Fibroblast of villous mesenchyme (primary cell): ENCODE measurements at regions not wholly inside any gene's neighbourhood (a gene's known extent, or its start where the extent isn't known, plus 50 kb on each side); places are given as distances from the start of the nearest gene placed in this dataset.

ENCODE experiments used
- DNase-seq: peaks from one replicate; pipeline ENCODE4 v3.0.0-alpha.2; 2010; ENCODE audit warnings: low read depth
- H3K4me3 ChIP-seq: 2 replicates; pipeline ENCODE4 v1.5.1; 2011; ENCODE audit warnings: low read depth, mild to moderate bottlenecking, low read length
- CTCF ChIP-seq: IDR thresholded peaks from 2 replicates; pipeline ENCODE4 v1.5.1; 2012; ENCODE audit warnings: low read depth, mild to moderate bottlenecking, low read length; ENCODE audit not compliant: insufficient read depth

GRCh38 chr1:79353224-79353623 lies 346.7 kb upstream of the ADGRL4 start:
- peak; percentile 58 for TF ChIP-seq CTCF
- no peak overlapping the region for H3K4me3 ChIP-seq
- peak; percentile 63 for DNase-seq

- no peak for DNase-seq
- no peak overlapping the region for H3K4me3 ChIP-seq
- TF ChIP-seq CTCF: no peak
Measured at GRCh38 chr1:79326875-79327274, 320.3 kb upstream of the ADGRL4 start.

- no peak for DNase-seq
- no peak for TF ChIP-seq CTCF
- H3K4me3 ChIP-seq: no peak overlapping the region
Measured at GRCh38 chr1:79325705-79326104, 319.2 kb upstream of the ADGRL4 start.

DNA sequence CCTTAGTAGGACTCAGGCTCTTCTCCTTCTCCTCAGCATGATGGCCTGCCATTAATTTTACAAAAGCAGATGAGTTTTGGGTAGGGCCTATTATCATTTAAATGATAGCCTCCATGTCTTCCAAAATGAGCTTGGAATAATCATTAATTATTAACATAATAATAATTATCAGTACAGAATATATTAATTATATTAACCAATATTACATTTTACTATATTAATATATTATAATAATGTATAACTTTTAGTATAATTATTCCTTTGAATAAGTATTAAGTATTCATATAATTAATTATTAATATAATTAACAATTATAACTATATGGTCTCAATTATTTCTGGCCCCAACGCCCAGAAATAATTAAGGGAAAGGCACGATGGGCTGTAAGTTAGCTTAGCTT lies 318.6 kb upstream of the ADGRL4 start:
- no peak overlapping the region for H3K4me3 ChIP-seq
- TF ChIP-seq CTCF: no peak
- DNase-seq: no peak

- no peak for TF ChIP-seq CTCF
- H3K4me3 ChIP-seq: no peak overlapping the region
- DNase-seq: peak; percentile 96
Measured at GRCh38 chr1:79323239-79324025, 316.9 kb upstream of the ADGRL4 start.

GRCh38 chr1:79322511-79323027 lies 316.0 kb upstream of the ADGRL4 start:
- H3K4me3 ChIP-seq: no peak overlapping the region
- peak; percentile 22 for DNase-seq
- TF ChIP-seq CTCF: peak; percentile 8
